Left ventricle myocardium superior (tissue), 1 donor: ENCODE measurements at regions not wholly inside any gene's neighbourhood (a gene's known extent, or its start where the extent isn't known, plus 50 kb on each side); places are given as distances from the start of the nearest gene placed in this dataset. TPM values are rescaled to one million over a fixed set of nuclear protein-coding genes. Genes with fewer than 3 reads are reported as not detected.

ENCODE experiments used
- microRNA-seq: library from miRNA; unstranded; fragments of <30 nt; microRNA quantifications from one replicate; pipeline ENCODE4 v1.2.0, GENCODE V29; 2020; ENCODE audit warnings: borderline number of aligned reads
- donor health status: DM: no; HTN: yes; CAD: no; lungs with severe emphysema.

Small RNAs in the stretch of these regions (microRNA-seq; reads per million reads assigned to microRNA genes)
- gene MIR378G, result not detected
